NT2/D1 (cell line): ENCODE measurements at regions not wholly inside any gene's neighbourhood (a gene's known extent, or its start where the extent isn't known, plus 50 kb on each side); places are given as distances from the start of the nearest gene placed in this dataset.

Experiments
- DNase-seq: peaks from one replicate; pipeline ENCODE4 v3.0.0-alpha.2; 2011; ENCODE audit warnings: low read depth, low spot score
- H3K27me3 ChIP-seq: 2 replicates; pipeline ENCODE4 v1.6.0; 2011; ENCODE audit warnings: mild to moderate bottlenecking; ENCODE audit not compliant: insufficient read length, insufficient read depth
- H3K36me3 ChIP-seq: 2 replicates; pipeline ENCODE4 v1.6.1; 2011; ENCODE audit warnings: mild to moderate bottlenecking, low read length, mixed read lengths; ENCODE audit not compliant: insufficient read depth, insufficient read length
- H3K4me1 ChIP-seq: 2 replicates; pipeline ENCODE4 v1.5.1; 2011; ENCODE audit not compliant: insufficient read depth, insufficient read length
- H3K4me3 ChIP-seq: 2 replicates; pipeline ENCODE4 v1.5.1; 2011; ENCODE audit warnings: low read depth; ENCODE audit not compliant: insufficient read length
- H3K9ac ChIP-seq: 2 replicates; pipeline ENCODE4 v1.6.0; 2011; ENCODE audit warnings: low read depth; ENCODE audit not compliant: insufficient read length
- H3K9me3 ChIP-seq: 2 replicates; pipeline ENCODE4 v1.5.1; 2011; ENCODE audit warnings: mild to moderate bottlenecking, low read length; ENCODE audit not compliant: insufficient read depth
- SUZ12 ChIP-seq: IDR thresholded peaks from 2 replicates; pipeline ENCODE4 v1.6.1; 2011; ENCODE audit not compliant: insufficient read length, insufficient read depth; ENCODE audit errors: extremely low read depth
- YY1 ChIP-seq: IDR thresholded peaks from 2 replicates; pipeline ENCODE4 v1.6.1; 2011; ENCODE audit not compliant: insufficient read length, insufficient read depth
- ZNF274 ChIP-seq: IDR thresholded peaks from 2 replicates; pipeline ENCODE4 v1.6.1; 2011; ENCODE audit warnings: mild to moderate bottlenecking, low read depth, low read length

- Histone ChIP-seq H3K9ac (no peak overlapping the region), H3K36me3 (no peaks in the 10 kb centered on the region), H3K4me3 (no peak overlapping the region), H3K4me1 (no peaks in the 10 kb centered on the region), H3K9me3 (no peaks in the 10 kb centered on the region), H3K27me3 (no peaks in the 10 kb centered on the region)
- TF ChIP-seq ZNF274, result no peak
- TF ChIP-seq YY1, result no peak
- TF ChIP-seq SUZ12, result no peak
- no peak for DNase-seq
Observed at GRCh38 chr7:144941127-144941526, 105.3 kb upstream of the TPK1 start.

- Histone ChIP-seq H3K27me3 (no peaks in the 10 kb centered on the region), H3K4me3 (no peak overlapping the region), H3K36me3 (no peaks in the 10 kb centered on the region), H3K4me1 (no peaks in the 10 kb centered on the region), H3K9me3 (no peaks in the 10 kb centered on the region), H3K9ac (no peak overlapping the region)
- TF ChIP-seq YY1 (no peak), SUZ12 (no peak), ZNF274 (no peak)
- DNase-seq, result no peak
Observed at GRCh38 chr7:144937199-144937598, 101.3 kb upstream of the TPK1 start.

- no peaks in the 10 kb centered on the region for H3K9me3 ChIP-seq
- H3K4me3 ChIP-seq, result no peak overlapping the region
- TF ChIP-seq SUZ12, result no peak
- TF ChIP-seq YY1, result no peak
- no peak for TF ChIP-seq ZNF274
- no peak for DNase-seq
- H3K4me1 ChIP-seq, result no peaks in the 10 kb centered on the region
- no peaks in the 10 kb centered on the region for H3K36me3 ChIP-seq
- no peaks in the 10 kb centered on the region for H3K27me3 ChIP-seq
- no peak overlapping the region for H3K9ac ChIP-seq
Observed at GRCh38 chr7:144936314-144936713, 100.5 kb upstream of the TPK1 start.

- H3K9ac ChIP-seq, result no peak overlapping the region
- H3K9me3 ChIP-seq, result no peaks in the 10 kb centered on the region
- no peaks in the 10 kb centered on the region for H3K27me3 ChIP-seq
- TF ChIP-seq ZNF274 (no peak), SUZ12 (no peak), YY1 (no peak)
- no peak overlapping the region for H3K4me3 ChIP-seq
- no peaks in the 10 kb centered on the region for H3K4me1 ChIP-seq
- DNase-seq, result no peak
- H3K36me3 ChIP-seq, result no peaks in the 10 kb centered on the region
Observed at GRCh38 chr7:144910411-144910810, 74.6 kb upstream of the TPK1 start.

- no peak for DNase-seq
- Histone ChIP-seq H3K27me3 (no peaks in the 10 kb centered on the region), H3K4me1 (no peaks in the 10 kb centered on the region), H3K9ac (no peak overlapping the region), H3K4me3 (no peak overlapping the region), H3K9me3 (no peaks in the 10 kb centered on the region), H3K36me3 (no peaks in the 10 kb centered on the region)
- TF ChIP-seq SUZ12 (no peak), ZNF274 (no peak), YY1 (no peak)
Observed at GRCh38 chr7:144908943-144909556, 73.2 kb upstream of the TPK1 start.

- Histone ChIP-seq H3K4me3 (no peak overlapping the region), H3K4me1 (no peaks in the 10 kb centered on the region), H3K36me3 (no peaks in the 10 kb centered on the region), H3K9ac (no peak overlapping the region), H3K27me3 (no peaks in the 10 kb centered on the region), H3K9me3 (no peaks in the 10 kb centered on the region)
- DNase-seq, result no peak
- TF ChIP-seq YY1 (no peak), SUZ12 (no peak), ZNF274 (no peak)
Observed at GRCh38 chr7:144908324-144908723, 72.5 kb upstream of the TPK1 start.

GRCh38 chr7:144907577-144907976 lies 71.7 kb upstream of the TPK1 start:
- Histone ChIP-seq H3K4me1 (no peaks in the 10 kb centered on the region), H3K27me3 (no peaks in the 10 kb centered on the region), H3K4me3 (no peak overlapping the region), H3K36me3 (no peaks in the 10 kb centered on the region), H3K9me3 (no peaks in the 10 kb centered on the region), H3K9ac (no peak overlapping the region)
- TF ChIP-seq ZNF274 (no peak), YY1 (no peak), SUZ12 (no peak)
- no peak for DNase-seq

GRCh38 chr7:144903201-144903600 lies 67.3 kb upstream of the TPK1 start:
- no peak for TF ChIP-seq YY1
- TF ChIP-seq SUZ12, result no peak
- no peak for TF ChIP-seq ZNF274
- Histone ChIP-seq H3K27me3 (no peaks in the 10 kb centered on the region), H3K36me3 (no peaks in the 10 kb centered on the region), H3K4me3 (no peak overlapping the region), H3K9me3 (no peaks in the 10 kb centered on the region), H3K4me1 (no peaks in the 10 kb centered on the region), H3K9ac (no peak overlapping the region)
- DNase-seq, result no peak
